MM.1S (cell line): ENCODE measurements at regions not wholly inside any gene's neighbourhood (a gene's known extent, or its start where the extent isn't known, plus 50 kb on each side); places are given as distances from the start of the nearest gene placed in this dataset.

ENCODE experiments used
- EZH2phosphoT487 ChIP-seq: fragments of 300-600 bp; sonication (generic); IDR thresholded peaks from 2 replicates; pipeline ENCODE4 v1.6.1; 2018; ENCODE audit warnings: antibody characterized with exemption, low read length
- TF ChIP-seq, protein P1 (sequence below): fragments of 300-600 bp; sonication (generic); IDR thresholded peaks from 2 replicates; pipeline ENCODE4 v1.5.1; 2016; ENCODE audit warnings: antibody characterized with exemption, low read length, mixed read lengths

DNA sequence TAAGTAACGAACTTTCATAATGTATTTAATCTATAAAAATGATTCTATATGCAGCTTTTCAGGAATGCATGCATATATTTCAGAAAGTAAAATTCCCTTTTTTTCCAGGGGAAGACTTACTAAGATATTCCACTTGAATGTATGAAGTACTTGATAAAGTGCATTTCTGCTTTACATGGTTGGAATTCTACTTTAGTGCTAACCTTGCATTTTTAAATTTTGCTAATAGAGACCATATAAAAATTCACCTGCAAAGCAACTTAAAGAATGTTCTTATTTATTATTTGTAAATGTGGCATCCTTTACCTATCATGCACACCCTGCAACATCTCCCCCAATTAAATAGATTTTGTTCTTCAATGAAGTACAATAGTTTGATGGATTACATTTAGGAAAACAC lies 392.8 kb downstream of the KCNJ2 start:
- TF ChIP-seq, protein P1, sequence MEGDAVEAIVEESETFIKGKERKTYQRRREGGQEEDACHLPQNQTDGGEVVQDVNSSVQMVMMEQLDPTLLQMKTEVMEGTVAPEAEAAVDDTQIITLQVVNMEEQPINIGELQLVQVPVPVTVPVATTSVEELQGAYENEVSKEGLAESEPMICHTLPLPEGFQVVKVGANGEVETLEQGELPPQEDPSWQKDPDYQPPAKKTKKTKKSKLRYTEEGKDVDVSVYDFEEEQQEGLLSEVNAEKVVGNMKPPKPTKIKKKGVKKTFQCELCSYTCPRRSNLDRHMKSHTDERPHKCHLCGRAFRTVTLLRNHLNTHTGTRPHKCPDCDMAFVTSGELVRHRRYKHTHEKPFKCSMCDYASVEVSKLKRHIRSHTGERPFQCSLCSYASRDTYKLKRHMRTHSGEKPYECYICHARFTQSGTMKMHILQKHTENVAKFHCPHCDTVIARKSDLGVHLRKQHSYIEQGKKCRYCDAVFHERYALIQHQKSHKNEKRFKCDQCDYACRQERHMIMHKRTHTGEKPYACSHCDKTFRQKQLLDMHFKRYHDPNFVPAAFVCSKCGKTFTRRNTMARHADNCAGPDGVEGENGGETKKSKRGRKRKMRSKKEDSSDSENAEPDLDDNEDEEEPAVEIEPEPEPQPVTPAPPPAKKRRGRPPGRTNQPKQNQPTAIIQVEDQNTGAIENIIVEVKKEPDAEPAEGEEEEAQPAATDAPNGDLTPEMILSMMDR, result no peak
- no peak for TF ChIP-seq EZH2phosphoT487
